NCI-H2029 treated with DMSO at 0.1 percent for 48 hours (cell line): ENCODE measurements at regions not wholly inside any gene's neighbourhood (a gene's known extent, or its start where the extent isn't known, plus 50 kb on each side); places are given as distances from the start of the nearest gene placed in this dataset.

ENCODE experiments used
- DNase-seq: peaks from one replicate; lab custom pipeline; 2025; lab: John Stamatoyannopoulos, UW

DNA sequence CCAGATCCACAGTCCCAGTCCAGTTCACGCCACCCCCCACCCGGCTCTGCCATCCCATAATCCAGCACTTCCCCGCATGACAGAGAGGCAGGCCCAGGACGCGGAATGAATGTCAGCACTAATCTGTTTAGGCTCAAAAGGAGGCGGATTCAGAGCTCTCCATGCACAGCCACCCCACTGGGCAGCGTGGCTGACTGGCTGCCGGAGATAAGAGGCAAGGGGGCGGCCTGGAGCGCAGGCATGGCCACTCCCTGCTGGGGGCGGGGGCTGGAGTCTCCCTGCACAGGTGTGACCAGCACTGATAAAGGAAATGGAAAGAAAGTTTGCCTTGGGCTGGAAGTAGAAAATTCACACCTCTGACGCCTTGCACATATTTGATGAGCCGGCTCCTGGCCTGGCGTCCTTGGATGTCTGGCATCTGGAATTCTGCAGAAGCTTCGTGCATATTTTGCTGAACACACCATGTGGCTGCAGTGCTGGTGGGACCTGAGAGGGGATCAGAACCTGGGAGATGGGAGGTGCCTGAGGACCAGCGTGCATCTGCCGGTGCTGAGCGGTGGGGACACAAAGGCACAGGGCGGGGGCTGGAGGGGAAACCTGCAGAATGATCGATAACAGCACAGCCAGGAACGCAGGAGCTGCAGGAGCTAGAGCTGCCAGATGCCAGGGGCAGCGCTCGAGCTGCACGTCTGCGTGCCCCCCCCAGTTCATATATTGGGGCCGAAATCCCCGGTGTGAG lies 344.4 kb downstream of the CTTN start:
- no peak for DNase-seq

DNA sequence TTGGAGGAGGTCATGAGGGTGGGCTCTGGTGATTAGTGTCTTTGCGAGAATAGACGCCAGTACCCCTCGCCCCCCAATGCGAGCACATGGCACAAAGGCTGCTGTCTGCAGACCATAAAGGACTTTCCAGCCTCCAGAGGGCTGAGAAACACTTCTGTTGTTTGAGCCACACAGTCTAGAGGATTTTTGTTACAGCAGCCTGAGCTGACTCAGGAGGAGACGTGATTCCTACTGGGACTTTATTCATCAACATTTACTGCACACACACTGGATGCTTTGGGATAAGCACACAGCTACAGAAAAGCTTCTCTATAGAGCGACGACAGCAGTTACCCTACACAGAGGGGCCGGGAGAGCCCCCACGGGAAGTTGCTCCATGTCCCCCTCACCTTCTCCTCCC lies 345.0 kb downstream of the CTTN start:
- DNase-seq = no peak

DNA sequence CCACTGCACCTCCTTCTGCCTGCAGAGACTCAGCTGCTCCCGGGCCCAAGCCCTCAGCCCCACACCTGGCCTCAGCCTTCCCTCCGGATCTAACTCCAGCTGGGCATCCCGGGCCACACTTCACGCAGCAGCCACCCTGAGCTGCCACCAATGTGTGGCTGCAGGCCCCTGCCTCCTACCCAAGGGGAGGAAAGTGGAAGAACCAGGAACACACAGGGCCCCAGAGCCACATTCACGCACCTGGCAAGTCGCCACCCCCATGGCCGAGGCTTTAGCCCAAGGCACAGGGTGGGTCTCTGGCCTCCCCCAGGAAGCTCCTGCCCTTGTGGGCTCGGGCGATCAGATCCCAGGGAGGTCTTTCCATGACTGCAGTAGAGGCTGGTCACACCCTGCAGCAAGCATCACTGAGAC lies 345.6 kb downstream of the CTTN start:
- no peak for DNase-seq

DNA sequence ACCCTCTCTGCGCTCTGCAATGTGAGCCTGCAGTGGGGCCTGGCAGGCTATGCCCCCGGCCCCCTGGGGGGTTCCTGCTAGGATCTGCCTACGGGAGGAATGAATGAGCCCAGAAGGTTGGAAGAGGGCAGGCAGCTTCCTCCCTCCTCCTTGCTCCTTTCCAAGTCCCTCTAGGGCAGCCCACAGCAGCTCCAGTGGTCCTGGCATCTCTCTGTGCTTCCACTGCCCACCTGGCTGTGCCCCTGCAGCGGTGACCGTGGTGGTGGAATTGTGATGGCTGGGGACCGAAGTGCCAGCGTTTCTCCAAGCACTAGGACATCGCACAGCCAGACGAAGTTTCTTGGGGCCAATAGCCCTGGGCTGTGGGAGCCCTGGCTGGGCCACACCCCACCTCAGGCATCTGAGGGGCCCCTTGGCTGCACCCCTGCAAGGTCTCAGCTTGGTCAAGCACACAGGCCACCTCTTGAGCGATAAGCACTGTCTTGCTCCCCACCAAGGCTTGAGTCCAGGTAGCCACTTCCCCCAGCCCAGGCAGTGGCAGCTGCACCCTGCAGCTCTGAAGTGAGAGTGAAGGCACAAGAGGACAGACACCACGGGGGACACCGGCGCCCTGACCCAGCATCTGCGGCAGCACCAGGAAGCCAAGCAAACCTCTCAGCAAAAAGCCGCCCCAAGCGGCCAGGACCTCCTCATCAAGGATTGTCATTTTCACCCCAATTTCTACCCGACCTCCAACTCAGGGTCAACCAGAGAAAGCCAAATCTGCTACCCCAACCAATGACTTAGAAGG lies 346.3 kb downstream of the CTTN start:
- no peak for DNase-seq

DNA sequence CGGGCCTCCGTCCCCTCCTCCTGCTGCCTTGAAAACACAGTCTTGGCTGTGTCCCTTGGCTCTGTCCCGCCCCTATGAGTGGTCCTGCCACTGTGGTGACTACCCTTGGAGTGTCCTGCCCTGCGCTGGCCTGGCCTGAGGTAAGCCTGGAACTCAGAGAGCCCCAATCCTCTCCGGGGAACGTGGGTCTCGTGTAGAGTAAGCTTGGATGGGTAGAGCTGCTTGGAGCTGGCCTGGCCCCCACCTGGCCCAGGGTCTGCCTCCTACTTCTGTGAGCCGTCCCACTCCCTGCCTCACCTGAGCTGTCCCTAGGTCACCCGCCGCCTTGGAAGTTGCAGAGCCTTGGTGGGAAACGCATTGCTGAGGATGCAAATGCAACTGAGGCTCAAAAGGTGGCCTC lies 347.1 kb downstream of the CTTN start:
- no peak for DNase-seq

DNA sequence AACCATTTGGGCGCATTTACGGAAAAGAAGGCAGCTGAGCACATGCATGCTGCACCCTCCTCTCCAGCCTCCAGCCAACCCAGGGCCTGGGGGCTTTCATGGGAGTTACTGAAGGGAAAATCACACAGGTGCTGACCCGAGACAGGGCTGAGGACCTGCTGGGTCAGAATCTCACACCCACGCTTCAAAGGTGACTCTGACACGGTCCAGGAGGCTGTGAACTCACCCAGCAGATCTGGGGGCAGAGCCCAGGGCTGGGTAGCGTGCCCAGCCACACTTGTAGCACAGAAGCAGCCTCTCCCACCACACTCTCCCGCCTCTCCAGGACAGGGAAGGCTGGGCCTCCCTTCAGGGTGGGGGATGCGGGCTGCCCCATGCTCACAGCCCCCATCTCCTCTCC lies 347.6 kb downstream of the CTTN start:
- no peak for DNase-seq

DNA sequence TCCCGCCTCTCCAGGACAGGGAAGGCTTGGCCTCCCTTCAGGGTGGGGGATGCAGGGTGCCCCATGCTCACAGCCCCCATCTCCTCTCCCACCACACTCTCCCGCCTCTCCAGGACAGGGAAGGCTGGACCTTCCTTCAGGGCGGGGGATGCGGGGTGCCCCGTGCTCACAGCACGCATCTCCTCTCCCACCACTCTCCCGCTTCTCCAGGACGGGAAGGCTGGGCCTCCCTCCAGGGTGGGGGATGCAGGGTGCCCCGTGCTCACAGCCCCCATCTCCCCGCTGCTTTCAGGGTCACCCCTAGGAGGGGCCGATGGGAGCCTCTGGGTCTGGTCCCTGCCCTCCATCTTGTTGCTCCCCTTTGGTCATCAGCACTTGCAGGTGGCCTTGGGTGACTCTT lies 348.0 kb downstream of the CTTN start:
- DNase-seq = no peak

DNA sequence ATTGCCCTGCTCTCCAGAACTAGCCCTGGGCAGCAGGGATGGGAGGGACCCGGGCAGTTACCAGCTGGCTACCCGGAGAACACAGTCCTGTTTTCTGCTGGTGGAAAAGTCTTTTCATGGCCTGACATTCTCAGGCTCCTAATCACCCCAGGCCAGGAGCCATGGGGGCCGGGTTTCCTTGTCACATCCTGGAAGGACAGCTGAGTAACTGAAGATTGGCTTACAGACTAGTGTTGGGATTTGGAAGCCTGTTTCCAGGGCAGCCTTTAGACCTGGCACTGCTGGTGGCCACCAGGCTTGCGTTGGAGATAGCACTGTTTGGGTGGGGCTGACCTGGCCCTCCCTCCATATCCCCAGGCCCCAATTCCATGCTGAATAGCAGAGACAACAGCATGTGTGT lies 349.0 kb downstream of the CTTN start:
- DNase-seq = no peak

DNA sequence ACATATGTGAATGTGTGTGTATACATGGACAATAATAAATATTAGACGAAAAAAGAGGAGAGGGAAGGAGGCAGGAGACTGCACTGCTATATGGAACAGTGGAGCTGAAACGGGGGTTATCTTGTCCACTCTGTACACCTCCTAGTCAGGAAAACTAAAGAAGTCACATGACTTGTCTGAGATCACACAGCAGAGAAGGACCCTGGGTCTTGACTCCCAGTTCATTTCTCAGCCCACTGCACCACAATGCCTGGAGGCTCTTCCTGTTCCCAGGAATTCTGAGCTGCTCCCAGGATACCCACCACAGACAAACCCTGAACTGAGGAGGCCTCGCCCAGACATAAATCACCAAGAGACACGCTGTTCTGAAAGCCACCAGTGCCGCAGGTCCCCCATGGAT lies 349.6 kb downstream of the CTTN start:
- no peak for DNase-seq

DNA sequence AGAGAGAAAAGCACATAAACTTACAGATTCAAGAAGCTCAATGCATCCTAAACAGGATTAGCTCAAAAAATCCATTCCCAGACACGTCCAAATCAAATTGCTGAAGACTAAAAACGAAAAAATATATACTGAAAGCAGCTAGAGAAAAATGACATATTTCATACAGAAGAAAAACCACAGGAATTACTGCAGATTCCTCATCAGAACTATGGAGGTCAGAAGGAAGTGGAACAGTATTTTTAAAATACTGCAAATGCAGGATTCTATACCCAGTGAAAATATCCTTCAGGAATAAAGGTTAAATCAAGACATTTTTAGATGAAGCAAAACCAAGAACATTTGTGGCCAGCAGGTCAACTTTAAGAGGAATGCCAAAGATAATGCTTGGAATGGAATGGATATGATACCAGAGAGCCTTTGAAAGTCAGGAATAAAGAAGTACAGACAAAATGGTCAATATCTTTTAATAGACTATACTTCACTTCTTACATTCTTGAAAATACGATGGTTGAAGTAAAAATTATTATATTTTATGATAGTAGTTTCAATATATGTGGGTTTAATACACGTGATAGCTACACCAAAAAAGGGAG lies 352.9 kb downstream of the CTTN start:
- DNase-seq = no peak

DNA sequence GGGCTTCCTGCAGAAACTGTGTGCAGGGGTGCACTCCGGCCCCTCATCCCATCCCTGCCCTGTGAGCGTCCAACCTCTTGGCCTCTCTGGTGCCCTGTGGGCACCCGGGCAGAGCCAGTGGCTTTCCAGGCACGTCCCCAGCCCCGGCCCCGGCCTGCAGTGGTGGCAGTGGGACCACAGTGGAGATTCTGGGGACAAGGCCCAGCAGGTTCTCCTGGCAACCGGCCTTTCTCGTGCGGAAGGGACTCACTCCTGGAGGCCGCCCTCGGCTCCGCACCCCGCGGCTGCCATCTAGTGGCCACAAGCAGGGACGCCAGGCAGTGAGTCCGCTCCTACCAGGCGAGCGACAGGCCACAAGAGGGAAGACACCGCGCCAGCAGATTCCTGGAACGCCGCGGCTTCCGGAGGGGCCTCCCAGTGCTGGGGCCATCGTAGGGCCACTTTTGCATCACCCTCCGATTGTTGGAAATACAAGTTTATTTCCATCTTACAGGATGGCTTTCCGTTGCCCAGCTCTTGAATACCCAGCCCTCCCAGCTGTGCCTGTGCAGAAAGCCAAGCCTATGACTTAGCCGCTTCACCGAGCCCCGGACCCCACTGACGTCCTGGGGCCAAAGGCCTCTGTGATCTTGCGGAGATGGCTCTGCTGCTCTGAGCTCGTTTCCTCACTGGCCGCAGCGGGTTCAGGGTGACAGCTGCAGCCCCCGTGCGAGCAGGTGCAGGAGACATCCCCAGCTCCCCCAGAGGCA lies 357.3 kb downstream of the CTTN start:
- DNase-seq = peak; percentile 37

DNA sequence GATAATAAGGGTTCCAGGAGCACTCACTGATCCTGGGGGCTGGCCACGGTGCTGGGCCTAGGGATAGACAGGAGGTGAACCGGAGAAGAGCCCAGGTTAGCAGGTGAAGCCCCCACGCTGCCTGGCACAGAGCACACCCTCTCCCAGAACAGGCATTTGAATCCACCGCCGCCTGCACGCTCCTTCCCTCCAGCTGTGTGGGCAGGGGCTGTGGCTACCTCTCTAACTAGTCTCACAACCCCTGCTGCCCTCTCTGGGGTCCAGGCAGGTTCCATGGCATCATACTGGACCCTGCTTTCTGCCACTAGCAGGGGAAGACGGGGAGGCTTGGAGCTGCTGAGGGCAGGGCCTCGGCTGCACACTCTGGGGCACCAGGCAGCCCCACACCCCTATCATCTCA lies 358.0 kb downstream of the CTTN start:
- DNase-seq = no peak

DNA sequence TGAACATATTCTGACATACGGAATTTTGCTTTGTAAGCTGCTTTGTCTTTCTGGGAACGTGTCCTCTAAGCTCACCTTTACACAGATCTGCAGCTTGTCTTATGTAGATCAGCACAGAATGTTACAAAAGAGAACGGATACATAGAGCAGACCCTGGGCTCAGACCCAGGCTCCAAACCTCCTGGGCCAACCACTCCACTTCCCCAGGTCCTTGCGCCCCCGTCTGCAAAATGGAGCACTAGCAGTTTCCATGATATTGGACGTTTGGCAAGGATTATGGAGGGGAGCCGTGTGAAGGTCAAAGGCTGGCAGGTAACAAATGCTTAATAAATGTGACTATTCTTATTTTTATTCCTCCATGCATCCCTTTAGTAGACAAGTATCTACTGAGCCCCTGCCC lies 358.4 kb downstream of the CTTN start:
- DNase-seq = no peak

DNA sequence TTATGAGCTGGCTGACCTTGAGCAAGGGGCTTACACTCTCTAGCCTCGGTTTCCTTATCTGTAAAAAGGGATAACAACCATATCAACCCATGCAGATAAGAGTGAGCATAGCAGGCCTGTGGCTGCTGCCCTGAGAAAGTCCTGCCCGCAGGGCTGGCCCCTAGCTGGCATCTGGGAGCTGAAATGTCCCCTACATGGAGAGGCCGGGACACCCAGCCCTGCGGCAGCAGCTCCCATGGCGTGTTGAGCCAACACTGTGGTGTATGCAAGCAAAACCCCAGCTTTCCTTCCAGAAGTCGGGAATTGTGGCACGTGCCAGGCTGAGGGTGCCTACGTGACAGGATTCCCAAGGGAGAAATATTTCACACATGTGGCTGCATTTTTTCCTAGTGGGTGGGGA lies 358.9 kb downstream of the CTTN start:
- DNase-seq = no peak

DNA sequence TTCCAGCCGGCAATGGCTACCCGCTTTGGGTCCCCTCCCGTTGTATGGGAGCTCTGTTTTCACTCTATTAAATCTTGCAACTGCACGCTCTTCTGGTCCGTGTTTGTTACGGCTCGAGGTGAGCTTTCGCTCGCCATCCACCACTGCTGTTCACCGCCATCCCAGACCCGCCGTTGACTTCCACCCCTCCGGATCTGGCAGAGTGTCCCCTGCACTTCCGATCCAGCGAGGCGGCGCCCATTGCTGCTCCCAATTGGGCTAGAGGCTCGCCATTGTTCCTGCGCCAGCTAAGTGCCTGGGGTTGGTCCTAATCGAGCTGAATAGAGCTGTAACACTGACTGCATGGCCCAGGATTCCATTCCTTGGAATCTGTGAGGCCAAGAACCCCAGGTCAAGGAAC lies 359.9 kb downstream of the CTTN start:
- no peak for DNase-seq

DNA sequence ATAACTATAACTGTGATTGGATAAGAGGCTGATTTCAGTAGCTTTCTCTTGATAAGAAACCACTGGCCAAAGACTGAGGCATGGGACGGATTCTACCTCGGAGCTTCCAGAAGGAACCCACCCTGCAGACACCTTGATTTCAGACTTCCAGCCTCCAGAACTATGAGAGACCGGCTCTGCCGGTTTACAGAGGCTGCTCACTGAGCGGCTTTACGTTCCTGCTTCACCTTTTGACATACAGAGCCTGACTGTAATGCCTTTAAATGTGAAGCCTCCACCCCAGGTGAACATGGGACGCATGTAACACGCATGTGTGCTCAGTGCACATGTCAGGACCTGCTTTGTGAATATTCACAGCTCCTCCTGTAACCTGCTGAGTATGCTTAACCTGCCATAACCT lies 361.5 kb downstream of the CTTN start:
- DNase-seq = no peak

DNA sequence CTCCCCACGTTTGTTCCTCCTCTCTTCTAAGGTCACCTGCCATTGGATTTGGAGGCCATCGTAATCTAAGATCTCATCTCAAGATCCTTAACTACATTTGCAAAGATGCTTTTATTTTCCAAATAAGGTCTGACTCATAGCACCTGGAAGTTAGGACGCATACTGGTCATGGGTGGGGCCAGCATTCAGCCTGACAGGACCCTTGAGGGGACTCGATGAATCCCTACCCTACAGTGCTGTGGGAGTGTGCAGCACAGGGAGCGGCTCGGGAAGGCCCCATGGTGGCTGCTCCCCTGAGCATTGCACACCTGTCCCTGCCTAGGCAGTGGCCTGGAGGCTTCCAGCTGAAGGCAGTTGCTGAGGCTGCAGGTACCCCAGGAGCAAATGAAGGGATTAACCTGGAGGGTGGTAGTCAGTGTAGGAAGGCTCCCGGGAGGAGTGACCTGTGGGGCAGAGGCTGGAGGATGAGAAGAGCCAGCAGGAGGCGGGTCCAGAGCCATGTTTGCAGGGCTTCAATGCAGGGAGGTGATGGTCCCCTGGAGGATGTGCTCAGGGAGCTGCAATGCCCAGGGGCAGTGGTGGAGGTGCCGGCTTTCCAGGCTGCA lies 362.2 kb downstream of the CTTN start:
- no peak for DNase-seq

DNA sequence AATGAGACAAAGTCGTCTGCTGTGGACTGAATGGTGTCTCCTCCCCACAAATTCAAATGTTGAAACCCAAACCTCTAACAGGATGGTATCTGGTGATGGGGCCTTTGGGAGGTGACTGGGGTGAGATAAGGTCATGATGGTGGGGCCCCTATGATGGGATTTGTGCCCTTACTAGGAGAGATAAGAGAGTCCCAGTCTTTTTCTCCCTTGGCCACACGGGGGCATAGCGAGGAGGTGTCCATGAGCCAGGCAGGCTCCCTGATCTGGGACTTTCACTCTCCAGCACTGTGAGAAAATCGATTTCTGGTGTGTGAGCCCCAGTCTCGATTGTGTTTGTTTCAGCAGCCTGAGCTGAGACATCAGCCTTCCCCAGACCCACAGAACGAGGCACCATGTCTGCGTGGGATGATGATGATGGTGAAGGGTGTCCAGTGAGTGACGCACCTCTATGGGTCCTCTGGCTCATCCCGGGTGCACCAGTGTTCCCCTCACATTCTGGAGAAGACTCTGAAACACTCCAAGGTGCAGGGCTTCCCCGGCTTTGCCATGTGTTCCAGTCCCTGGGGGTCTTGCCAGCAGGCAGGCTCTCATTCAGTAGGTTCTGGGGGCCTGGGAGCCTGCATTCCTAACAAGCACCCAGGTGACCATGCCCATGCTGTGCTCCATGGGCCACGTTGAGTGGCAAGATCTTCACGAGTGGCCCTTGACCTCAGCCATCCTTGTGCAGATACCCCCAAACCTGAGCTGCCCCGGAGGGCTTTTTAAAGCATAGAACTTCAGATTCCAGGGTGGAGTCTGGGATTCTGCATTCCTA lies 363.0 kb downstream of the CTTN start:
- DNase-seq = no peak

DNA sequence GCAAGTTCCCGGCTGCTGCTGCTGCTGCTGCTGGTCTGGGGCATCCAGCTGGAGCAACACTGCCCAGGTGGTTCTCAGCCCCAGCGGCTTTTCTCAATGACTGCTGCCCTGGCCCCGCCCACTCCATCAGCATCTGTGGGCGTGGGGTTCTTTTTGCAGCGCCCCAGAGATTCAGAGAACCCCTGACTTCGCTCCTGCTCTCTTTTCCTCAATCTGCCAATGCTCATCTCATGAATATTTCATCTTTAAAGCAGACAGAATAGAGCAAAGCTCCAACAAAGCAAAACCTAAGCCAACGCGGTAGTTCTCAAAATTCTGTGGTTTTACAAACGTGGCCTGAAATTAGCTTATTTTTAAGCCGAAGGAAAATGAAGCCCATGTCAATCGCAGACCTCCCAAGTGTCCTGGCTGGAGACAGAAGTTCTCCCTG lies 363.6 kb downstream of the CTTN start:
- no peak for DNase-seq

DNA sequence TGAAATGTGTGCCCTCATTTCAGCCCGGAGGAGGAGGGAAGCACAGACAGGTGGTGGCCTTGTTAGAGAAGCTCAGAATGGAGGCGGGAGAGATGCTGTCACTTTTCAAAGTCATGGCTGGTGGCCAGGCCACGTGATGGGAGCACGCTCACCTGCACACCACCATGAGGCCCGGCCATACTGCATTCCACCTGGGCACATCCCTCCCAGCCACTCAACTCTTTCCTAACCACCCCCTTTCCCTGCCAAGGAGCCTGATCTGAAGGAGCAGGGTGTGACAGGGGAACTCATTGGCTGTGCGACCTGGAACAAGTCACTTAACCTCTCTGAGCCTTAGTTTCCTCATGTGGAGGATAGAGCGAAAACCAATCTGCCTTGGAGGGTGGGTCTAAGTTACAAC lies 364.5 kb downstream of the CTTN start:
- DNase-seq = peak; percentile 11

DNA sequence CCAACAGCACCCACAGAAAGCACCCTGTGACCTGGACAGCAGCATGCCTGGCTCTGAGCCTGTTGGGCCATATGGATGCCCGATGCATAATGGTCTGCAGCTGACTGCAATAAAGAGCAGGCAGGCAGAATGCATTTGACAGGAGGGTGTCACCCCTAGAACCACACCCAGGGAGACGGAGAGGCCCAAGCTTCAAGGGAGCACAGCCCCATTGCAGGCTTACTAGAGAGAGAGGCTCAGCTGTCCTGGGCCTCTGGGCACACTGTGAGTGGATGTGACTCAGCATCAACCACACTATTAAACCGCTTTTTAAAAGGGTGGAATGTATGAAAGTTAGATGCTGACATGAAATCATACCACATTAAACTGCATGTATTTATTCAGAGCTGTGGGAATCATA lies 365.3 kb downstream of the CTTN start:
- no peak for DNase-seq
